Neural progenitor cell (in vitro differentiated cells): ENCODE measurements at regions not wholly inside any gene's neighbourhood (a gene's known extent, or its start where the extent isn't known, plus 50 kb on each side); places are given as distances from the start of the nearest gene placed in this dataset.

Experiments
- DNase-seq: peaks from one replicate; pipeline ENCODE4 v3.0.0-alpha.2; 2016; ENCODE audit warnings: low spot score
- H2AFZ ChIP-seq: fragments of 200-600 bp; sonication (generic); replicated peaks from 2 replicates; pipeline ENCODE4 v1.6.1; 2016; ENCODE audit warnings: antibody characterized with exemption
- H3F3A ChIP-seq: fragments of 200-600 bp; sonication (generic); 2 replicates; pipeline ENCODE4 v1.6.1; 2016; ENCODE audit warnings: antibody characterized with exemption, low read depth
- H3K27ac ChIP-seq: fragments of 200-600 bp; sonication (generic); 2 replicates; pipeline ENCODE4 v1.5.1; 2016; ENCODE audit warnings: mild to moderate bottlenecking
- H3K27me3 ChIP-seq: fragments of 200-600 bp; sonication (generic); 2 replicates; pipeline ENCODE4 v1.6.1; 2016; ENCODE audit warnings: mild to moderate bottlenecking, moderate library complexity
- H3K36me3 ChIP-seq: fragments of 200-600 bp; sonication (generic); 2 replicates; pipeline ENCODE4 v1.5.1; 2016
- H3K4me1 ChIP-seq: fragments of 200-600 bp; sonication (generic); 2 replicates; pipeline ENCODE4 v1.6.1; 2016; ENCODE audit warnings: mixed run types
- H3K4me2 ChIP-seq: fragments of 200-600 bp; sonication (generic); 2 replicates; pipeline ENCODE4 v1.6.1; 2016
- H3K4me3 ChIP-seq: fragments of 200-600 bp; sonication (generic); 2 replicates; pipeline ENCODE4 v1.5.1; 2016
- H3K79me2 ChIP-seq: fragments of 200-600 bp; sonication (generic); 2 replicates; pipeline ENCODE4 v1.6.1; 2016; ENCODE audit warnings: low read depth
- H3K9ac ChIP-seq: fragments of 200-600 bp; sonication (generic); 2 replicates; pipeline ENCODE4 v1.6.1; 2016
- H3K9me3 ChIP-seq: fragments of 200-600 bp; sonication (generic); 2 replicates; pipeline ENCODE4 v1.5.1; 2016; ENCODE audit warnings: low read depth
- H4K20me1 ChIP-seq: fragments of 200-600 bp; sonication (generic); 2 replicates; pipeline ENCODE4 v1.6.1; 2016; ENCODE audit warnings: low read depth
- H3K27ac Mint-ChIP-seq: 3 replicates; pipeline ENCODE4 v1.8.0; 2021; ENCODE audit warnings: mixed read lengths
- H3K27me3 Mint-ChIP-seq: 2 replicates; pipeline ENCODE4 v1.8.0; 2022; ENCODE audit warnings: low read depth, mild to moderate bottlenecking, inconsistent platforms, moderate library complexity, mixed read lengths; ENCODE audit not compliant: insufficient read depth
- H3K36me3 Mint-ChIP-seq: 3 replicates; pipeline ENCODE4 v1.8.0; 2021; ENCODE audit warnings: mixed read lengths
- H3K4me1 Mint-ChIP-seq: 3 replicates; pipeline ENCODE4 v1.8.0; 2021; ENCODE audit warnings: mixed read lengths
- H3K4me3 Mint-ChIP-seq: 3 replicates; pipeline ENCODE4 v1.8.0; 2021; ENCODE audit warnings: mild to moderate bottlenecking, moderate library complexity, mixed read lengths
- H3K9me3 Mint-ChIP-seq: 3 replicates; pipeline ENCODE4 v1.8.0; 2020; ENCODE audit warnings: mixed read lengths
- EZH2 ChIP-seq: fragments of 200-600 bp; sonication (generic); IDR thresholded peaks from 2 replicates; pipeline ENCODE4 v1.6.1; 2017; ENCODE audit warnings: antibody characterized with exemption, mild to moderate bottlenecking, moderate library complexity
- EZH2phosphoT487 ChIP-seq: fragments of 200-600 bp; sonication (generic); IDR thresholded peaks from 2 replicates; pipeline ENCODE4 v1.6.1; 2017; ENCODE audit warnings: antibody characterized with exemption
- TF ChIP-seq, protein P1 (sequence below): fragments of 200-600 bp; sonication (generic); IDR thresholded peaks from 2 replicates; pipeline ENCODE4 v1.5.1; 2017; ENCODE audit warnings: antibody characterized with exemption, mild to moderate bottlenecking

DNA sequence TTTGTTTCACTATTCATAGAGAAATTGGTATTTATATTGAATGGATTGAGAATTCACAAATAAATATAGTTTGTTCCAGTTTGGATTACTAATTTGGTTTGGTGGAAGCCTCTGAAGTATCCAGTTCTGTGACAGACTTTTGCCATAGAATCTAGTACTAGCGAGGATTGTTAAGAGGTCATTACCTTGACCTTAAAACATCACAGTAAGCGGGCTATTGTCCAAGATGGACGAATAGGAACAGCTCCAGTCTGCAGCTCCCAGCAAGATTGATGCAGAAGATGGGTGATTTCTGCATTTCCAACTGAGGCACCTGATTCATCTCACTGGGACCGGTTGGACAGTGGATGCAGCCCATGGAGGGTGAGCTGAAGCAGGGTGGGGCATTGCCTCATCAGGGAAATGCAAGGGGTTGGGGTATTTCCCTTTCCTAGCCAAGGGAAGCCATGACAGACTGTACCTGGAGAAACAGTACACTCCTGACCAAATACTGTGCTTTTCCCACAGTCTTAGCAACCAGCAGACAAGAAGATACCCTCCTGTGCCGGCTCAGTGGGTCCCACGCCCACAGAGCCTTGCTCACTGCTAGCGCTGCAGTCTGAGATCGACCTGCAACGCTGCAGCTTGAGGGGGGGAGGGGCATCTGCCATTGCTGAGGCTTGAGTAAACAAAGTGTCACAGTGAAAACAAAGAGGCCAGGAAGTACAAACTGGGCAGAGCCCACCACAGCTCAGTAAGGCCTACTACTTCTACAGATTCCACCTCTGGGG is 66.4 kb upstream of the NEDD9 start:
- Histone ChIP-seq H3F3A (peaks cover 4% of the 10 kb centered on the region), H3K36me3 (no peaks in the 10 kb centered on the region), H3K4me1 (peaks cover 7% of the 10 kb centered on the region), H3K27me3 (no peaks in the 10 kb centered on the region), H3K4me3 (no peak overlapping the region), H3K4me2 (peak overlapping the region; percentile 22), H3K9ac (no peak overlapping the region), H2AFZ (peak overlapping the region; percentile 77), H4K20me1 (no peaks in the 10 kb centered on the region), H3K9me3 (no peaks in the 10 kb centered on the region), H3K27ac (no peak overlapping the region), H3K79me2 (no peaks in the 10 kb centered on the region)
- Mint-ChIP-seq H3K27ac (peak overlapping the region; percentile 29), H3K4me3 (no peak overlapping the region), H3K36me3 (no peaks in the 10 kb centered on the region), H3K9me3 (peaks cover 30% of the 10 kb centered on the region), H3K4me1 (peaks cover 15% of the 10 kb centered on the region), H3K27me3 (peaks cover 3% of the 10 kb centered on the region)
- TF ChIP-seq EZH2phosphoT487: no peak
- TF ChIP-seq, protein P1, sequence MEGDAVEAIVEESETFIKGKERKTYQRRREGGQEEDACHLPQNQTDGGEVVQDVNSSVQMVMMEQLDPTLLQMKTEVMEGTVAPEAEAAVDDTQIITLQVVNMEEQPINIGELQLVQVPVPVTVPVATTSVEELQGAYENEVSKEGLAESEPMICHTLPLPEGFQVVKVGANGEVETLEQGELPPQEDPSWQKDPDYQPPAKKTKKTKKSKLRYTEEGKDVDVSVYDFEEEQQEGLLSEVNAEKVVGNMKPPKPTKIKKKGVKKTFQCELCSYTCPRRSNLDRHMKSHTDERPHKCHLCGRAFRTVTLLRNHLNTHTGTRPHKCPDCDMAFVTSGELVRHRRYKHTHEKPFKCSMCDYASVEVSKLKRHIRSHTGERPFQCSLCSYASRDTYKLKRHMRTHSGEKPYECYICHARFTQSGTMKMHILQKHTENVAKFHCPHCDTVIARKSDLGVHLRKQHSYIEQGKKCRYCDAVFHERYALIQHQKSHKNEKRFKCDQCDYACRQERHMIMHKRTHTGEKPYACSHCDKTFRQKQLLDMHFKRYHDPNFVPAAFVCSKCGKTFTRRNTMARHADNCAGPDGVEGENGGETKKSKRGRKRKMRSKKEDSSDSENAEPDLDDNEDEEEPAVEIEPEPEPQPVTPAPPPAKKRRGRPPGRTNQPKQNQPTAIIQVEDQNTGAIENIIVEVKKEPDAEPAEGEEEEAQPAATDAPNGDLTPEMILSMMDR: no peak
- no peak for TF ChIP-seq EZH2
- DNase-seq: peak; percentile 48

DNA sequence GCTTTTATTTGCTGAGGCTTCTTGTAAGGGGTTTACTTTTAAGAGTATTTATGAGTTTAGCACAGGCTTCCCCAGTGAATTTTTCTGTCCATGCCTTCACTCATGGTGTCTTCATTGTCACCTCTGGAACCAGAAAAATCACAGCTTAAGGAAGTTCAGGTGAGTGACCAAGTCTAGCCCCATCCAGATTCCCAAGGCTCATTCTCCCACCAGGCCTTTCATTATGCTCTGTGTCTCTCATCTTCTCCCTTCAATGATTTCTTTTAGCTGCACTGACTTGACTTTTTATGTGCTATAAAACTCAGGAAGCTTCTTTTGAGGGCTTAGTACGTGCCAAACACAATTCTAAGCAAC is 64.9 kb upstream of the NEDD9 start:
- Histone ChIP-seq H3K36me3 (no peaks in the 10 kb centered on the region), H3K27ac (no peak overlapping the region), H3K9ac (no peak overlapping the region), H3K9me3 (no peaks in the 10 kb centered on the region), H4K20me1 (no peaks in the 10 kb centered on the region), H3K79me2 (no peaks in the 10 kb centered on the region), H2AFZ (no peak overlapping the region), H3F3A (peaks cover 4% of the 10 kb centered on the region), H3K4me2 (no peak overlapping the region), H3K4me3 (no peak overlapping the region), H3K4me1 (peaks cover 7% of the 10 kb centered on the region), H3K27me3 (no peaks in the 10 kb centered on the region)
- H3K4me1 Mint-ChIP-seq: peaks cover 15% of the 10 kb centered on the region
- no peaks in the 10 kb centered on the region for H3K36me3 Mint-ChIP-seq
- H3K27ac Mint-ChIP-seq: no peak overlapping the region
- no peak for DNase-seq
- H3K4me3 Mint-ChIP-seq: no peak overlapping the region
- TF ChIP-seq EZH2 (no peak), EZH2phosphoT487 (no peak)
- TF ChIP-seq, protein P1: no peak
- H3K27me3 Mint-ChIP-seq: peaks cover 3% of the 10 kb centered on the region
- H3K9me3 Mint-ChIP-seq: peaks cover 21% of the 10 kb centered on the region

DNA sequence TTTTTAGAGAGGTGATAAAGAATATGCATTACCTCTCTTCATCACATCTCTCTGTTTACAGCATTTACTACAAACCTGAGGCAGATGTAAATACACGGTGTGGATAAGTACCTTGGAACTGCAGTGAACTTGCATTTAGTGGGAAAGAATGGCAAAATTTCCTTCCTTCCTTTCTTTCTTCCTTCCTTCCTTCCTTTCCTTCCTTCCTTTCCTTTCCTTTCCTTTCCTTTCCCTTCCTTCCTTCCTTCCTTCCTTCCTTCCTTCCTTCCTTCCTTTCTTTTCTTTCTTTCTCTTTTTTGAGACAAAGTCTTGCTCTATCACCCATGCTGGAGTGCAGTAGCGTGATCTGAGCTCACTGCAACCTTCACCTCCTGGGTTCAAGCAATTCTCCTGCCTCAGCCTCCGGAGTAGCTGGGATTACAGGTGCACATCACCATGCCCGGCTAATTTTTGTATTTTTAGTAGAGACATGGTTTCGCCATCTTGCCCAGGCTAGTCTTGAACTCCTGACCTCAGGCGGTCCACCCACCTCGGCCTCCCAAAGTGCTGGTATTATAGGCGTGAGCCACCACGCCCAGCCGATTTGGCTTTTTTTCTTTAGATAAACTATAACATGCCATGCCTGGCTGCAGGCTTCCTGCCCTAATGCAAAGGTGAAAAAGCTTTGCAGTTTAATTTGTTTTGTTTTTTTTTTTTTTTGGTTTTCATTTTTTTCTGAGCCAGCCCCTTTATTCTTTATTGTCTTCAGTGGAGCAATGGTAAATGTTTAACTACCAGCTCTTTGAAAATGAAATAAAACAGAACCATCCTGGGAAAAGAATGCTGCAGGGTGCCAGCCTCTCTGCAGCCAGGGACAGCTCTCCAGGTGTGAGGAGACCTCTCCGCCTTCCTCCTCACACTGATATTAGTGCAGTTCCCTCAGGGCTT is 64.2 kb upstream of the NEDD9 start:
- H3K4me2 ChIP-seq: no peak overlapping the region
- H3K9me3 Mint-ChIP-seq: peaks cover 19% of the 10 kb centered on the region
- H3K27me3 Mint-ChIP-seq: peaks cover 3% of the 10 kb centered on the region
- TF ChIP-seq EZH2phosphoT487: no peak
- no peak for TF ChIP-seq EZH2
- TF ChIP-seq, protein P1: no peak
- H3K9me3 ChIP-seq: no peaks in the 10 kb centered on the region
- no peak overlapping the region for H3K9ac ChIP-seq
- H3K4me3 ChIP-seq: no peak overlapping the region
- no peaks in the 10 kb centered on the region for H3K27me3 ChIP-seq
- H4K20me1 ChIP-seq: no peaks in the 10 kb centered on the region
- no peak overlapping the region for H2AFZ ChIP-seq
- H3K27ac ChIP-seq: no peak overlapping the region
- no peak for DNase-seq
- H3F3A ChIP-seq: peaks cover 4% of the 10 kb centered on the region
- H3K4me1 ChIP-seq: peaks cover 7% of the 10 kb centered on the region
- no peak overlapping the region for H3K4me3 Mint-ChIP-seq
- no peaks in the 10 kb centered on the region for H3K36me3 ChIP-seq
- no peak overlapping the region for H3K27ac Mint-ChIP-seq
- no peaks in the 10 kb centered on the region for H3K36me3 Mint-ChIP-seq
- H3K79me2 ChIP-seq: no peaks in the 10 kb centered on the region
- peaks cover 15% of the 10 kb centered on the region for H3K4me1 Mint-ChIP-seq
